Activated gamma-delta T cell treated with anti-CD3 and anti-CD28 coated beads, Interleukin-2, amount 50 U/mL, for 16 hours (primary cell): ENCODE measurements at regions not wholly inside any gene's neighbourhood (a gene's known extent, or its start where the extent isn't known, plus 50 kb on each side); places are given as distances from the start of the nearest gene placed in this dataset.

Experiments
- DNase-seq: peaks from one replicate; pipeline ENCODE4 v3.0.0-alpha.2; 2020; ENCODE audit warnings: low read depth

GRCh38 chr5:164688437-164688836, 1183.0 kb downstream of the MAT2B start:
- no peak for DNase-seq

DNA sequence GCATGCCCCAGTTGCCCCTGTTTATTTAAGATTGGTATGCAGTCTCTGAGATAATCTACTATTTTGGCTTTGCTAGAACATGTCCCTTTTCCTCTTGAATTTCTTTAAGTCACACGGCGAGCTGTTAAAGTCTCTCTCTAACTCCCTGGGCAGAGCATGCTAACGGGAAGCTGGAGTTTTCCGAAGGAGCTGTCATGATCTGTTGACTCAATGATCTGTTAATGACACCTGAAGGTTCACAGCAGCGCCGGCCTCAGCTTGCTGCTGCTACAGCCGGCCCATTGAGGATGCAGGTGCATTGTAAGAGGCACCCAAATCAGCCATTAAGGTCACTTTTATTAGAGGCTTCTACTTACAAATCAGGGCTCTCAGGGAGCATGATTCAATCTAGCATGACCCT, 1203.4 kb downstream of the MAT2B start:
- DNase-seq, result no peak

DNA sequence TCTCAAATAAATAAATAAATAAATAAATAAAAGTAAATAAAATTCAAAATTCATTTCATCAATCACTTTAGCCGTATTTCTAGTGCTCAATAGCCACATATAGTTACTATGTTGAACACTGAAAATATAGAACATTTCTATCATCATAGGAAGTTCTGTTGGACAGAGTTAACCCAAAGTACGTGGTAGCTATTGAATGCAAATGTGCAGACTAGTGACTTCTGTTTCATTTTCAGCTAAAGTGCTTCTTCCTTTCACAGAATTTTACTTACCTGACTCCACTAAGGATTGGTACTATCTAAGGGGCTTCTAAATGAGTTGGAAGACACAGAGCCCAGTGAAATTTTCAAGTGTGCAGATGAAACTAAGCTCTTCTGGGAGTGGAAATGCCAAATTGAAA, 1208.3 kb downstream of the MAT2B start:
- no peak for DNase-seq

GRCh38 chr5:164721116-164721515, 1215.7 kb downstream of the MAT2B start:
- no peak for DNase-seq

- DNase-seq, result no peak
Observed at GRCh38 chr5:164721656-164722055, 1216.2 kb downstream of the MAT2B start.

GRCh38 chr5:164722702-164723101, 1217.3 kb downstream of the MAT2B start:
- DNase-seq, result no peak

GRCh38 chr5:164727012-164727411, 1221.6 kb downstream of the MAT2B start:
- no peak for DNase-seq

- DNase-seq, result no peak
Observed at GRCh38 chr5:164728733-164729132, 1223.3 kb downstream of the MAT2B start.

GRCh38 chr5:164735334-164735733, 1229.9 kb downstream of the MAT2B start:
- DNase-seq, result no peak

DNA sequence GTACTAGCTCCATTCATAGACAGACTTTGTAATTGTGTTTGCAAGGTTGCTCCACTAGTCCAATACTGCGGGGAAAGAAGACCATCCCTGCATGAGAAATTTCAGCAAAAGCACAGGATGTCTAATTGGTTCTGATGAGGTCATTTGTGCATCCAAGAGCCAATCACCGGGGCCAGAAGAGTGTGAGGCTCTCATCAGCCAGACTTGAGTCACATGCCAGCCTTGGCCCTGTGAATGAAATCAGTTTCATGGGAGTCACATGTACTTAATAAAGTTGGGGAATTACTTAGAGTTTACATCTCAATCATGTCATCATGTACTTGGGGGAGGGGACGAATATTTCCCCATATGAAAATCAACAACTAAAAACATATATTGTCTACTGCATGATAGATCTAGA, 1236.0 kb downstream of the MAT2B start:
- no peak for DNase-seq

DNA sequence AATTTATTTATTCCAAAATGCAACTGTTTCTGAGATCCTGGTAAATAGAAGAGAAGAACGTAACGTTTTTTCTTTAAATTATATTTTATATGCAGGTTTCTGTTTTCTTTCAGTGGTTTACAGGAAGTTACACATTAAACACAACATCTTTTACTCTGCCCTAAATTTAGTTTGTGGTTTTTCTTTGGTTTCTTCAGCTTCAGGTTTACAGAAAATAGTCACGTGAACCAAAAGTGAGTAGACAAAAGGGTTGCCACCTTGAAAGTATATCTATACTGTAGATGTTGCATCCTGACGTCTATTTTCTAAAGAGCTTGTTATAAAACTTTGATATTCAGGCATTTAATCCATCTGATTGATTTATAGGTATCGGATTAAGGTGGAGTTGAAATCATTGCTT, 1236.6 kb downstream of the MAT2B start:
- no peak for DNase-seq

DNA sequence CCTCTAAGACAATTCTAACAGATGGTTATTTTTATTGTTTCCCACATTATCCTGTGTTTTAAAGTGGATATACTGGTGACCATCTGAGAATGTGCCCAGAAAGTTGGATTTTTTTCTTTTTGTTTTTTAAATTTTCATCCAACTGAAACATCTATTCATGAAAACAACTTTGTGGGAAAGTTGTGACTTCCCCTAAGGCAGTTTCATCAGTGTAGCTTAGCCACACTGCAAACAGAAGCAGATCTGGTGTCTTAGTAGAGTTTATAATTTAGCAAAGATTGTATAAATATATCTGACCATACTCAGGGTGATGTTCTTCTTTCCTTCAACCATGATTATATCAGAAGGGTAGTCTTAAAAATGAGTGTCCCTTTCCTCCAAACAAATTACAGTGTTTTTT, 1241.3 kb downstream of the MAT2B start:
- DNase-seq, result no peak

DNA sequence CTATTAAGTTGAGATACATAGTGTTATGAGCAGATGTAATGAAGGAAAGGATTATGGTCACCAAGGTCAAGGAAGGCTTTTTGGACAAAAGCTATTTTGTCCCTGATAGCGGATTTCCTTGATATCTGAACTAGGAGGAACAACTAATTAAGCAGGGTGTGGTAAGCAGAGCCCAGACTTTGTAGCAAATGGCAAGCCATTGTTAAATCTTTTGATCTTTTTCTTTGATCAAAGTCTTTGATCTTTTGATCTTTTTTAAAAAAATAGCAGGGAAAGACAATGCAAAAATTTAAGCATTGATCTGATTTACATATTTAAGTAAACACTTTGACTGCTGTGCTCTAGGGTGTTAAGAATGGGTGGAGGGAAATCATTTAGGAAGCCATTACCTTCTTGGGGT, 1242.0 kb downstream of the MAT2B start:
- no peak for DNase-seq

DNA sequence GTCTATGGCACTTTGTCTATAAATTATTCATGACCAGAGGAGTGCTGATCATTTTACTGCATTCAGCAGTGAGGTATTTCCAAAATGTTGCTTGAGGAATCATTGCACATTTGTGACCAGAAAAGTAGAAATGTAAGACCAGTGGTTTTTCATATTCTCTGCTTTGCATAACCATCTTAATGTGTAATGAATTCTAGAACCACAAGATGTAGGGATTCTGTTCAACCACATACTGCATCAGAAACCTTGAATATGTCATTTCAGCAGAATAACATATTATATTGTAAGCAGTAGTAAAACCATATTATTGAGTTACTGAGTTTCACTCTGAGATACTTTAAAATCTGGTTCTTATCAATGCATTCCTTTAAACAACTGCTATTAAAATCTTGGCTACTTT, 1243.4 kb downstream of the MAT2B start:
- DNase-seq, result no peak

GRCh38 chr5:164753434-164753833, 1248.0 kb downstream of the MAT2B start:
- no peak for DNase-seq

DNA sequence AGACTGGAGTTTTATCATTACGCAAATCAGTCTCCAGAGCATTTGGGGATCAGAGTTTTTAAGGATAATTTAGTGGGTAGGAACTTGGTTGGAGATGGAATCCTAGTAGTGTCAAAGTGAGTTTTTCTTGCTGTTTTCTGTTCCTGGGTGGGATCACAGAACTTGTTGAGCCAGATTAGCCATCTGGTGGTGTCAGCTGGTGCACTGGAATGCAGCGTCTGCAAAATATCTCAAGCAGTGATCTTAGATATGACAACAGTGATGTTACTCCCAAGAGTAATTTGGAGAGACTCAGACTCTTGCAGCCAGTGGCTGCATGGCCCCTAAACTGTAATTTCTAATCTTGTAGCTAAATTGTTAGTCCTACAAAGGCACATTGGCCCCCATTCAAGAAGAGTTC, 1257.8 kb downstream of the MAT2B start:
- DNase-seq, result no peak

- DNase-seq, result no peak
Observed at GRCh38 chr5:164772122-164772521, 1266.7 kb downstream of the MAT2B start.

DNA sequence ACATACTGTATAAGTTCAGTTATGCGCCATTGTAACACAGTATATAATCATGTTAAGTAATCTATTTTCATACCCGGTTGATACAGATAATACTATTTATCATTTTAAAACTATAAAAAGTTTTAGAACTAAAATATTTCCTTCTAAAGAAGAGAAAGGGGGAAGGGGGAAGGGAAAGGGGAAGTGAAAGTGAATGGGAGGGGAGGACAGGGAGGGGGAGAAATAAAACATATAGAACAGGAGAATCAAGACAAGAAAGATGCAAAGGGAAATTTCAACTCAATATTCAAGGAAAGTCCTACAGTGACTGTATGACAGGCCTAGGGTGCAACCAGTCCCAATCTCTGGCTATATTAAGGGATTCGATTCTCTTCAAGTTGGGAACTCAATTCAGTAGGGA, 1278.8 kb downstream of the MAT2B start:
- DNase-seq, result no peak

DNA sequence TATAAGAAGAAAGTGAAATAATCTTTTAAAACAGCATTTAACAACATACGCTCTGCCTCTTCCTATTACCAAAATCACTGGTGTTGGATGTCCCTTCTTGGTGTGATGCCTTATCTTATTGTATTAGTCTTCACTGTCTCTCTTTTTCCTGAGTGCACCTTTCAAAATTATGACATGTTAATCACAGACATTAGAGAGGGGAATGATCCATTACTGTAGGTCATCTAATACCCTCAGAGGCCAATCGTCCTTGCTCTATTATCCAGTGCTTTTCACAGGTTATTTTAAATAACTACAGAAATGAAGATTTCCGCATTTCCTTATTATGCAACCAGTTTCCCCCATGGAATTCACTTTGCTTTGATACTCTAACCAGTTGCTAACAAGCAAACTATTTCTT, 1292.7 kb downstream of the MAT2B start:
- DNase-seq, result no peak

GRCh38 chr5:164799391-164799790, 1294.0 kb downstream of the MAT2B start:
- DNase-seq, result no peak

DNA sequence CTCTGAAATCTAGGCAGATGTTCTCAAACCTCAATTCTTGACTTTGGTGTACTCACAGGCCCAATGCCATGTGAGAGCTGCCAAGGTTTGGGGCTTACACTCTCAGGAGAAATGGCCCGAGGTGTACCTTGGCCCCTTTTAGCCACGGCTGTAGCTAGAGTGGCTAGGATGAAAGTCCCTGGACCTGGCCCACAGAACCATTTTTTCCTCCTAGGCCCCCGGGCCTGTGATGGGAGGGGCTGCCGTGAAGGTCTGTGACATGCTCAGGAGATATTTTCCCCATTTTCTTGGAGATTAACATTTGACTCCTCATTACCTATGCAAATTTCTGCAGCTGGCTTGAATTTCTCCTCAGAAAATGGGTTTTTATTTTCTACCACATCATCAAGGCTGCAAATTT, 1296.5 kb downstream of the MAT2B start:
- DNase-seq, result no peak

GRCh38 chr5:164809821-164810220, 1304.4 kb downstream of the MAT2B start:
- DNase-seq, result no peak

- no peak for DNase-seq
Observed at GRCh38 chr5:164818445-164818844, 1313.0 kb downstream of the MAT2B start.

DNA sequence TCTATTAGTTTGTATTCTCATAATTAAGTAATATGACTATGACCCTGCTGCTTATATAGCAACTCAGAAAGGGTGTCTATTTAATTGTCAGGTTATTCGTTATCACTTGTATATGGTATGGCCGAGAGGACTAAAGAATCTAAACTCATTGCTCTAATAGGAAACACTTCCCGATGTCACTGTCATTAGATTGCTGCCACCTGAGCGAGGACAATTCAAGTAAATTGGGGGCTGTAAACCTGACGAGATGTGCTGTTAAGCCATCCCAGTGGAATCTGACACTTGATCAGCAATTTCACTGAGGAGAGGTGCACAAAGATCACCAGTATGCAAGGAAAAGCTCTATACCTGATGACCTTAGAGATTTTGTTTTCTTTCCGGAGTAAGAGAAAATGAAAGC, 1319.3 kb downstream of the MAT2B start:
- DNase-seq, result no peak

GRCh38 chr5:164832516-164832915, 1327.1 kb downstream of the MAT2B start:
- no peak for DNase-seq
